ENCODE measurements at regions not wholly inside any gene's neighbourhood (a gene's known extent, or its start where the extent isn't known, plus 50 kb on each side); places are given as distances from the start of the nearest gene placed in this dataset.

- Histone ChIP-seq H3K4me2 (no peak overlapping the region), H3K4me1 (no peaks in the 10 kb centered on the region), H3K9me3 (no peaks in the 10 kb centered on the region), H3K27ac (no peak overlapping the region), H3K4me3 (no peak overlapping the region)
- WGBS (ENCODE audit: missing lambda C conversion rate) = 35% methylated on average over 2 of the region's 2 CpGs
- ChIA-PET POLR2A (no interaction called here), CTCF (no interaction called here)
- no peak for DNase-seq (ENCODE audit: low read depth in 1 of 2, low spot score in 1 of 2)
- TF ChIP-seq TFCP2L1 (CRISPR knock-in tag; IDR thresholded peaks at IDR 0.05) = no peak
- TF ChIP-seq RFX5 (IDR thresholded peaks at IDR 0.05) = no peak
- no peak for TF ChIP-seq RARB (CRISPR knock-in tag; IDR thresholded peaks at IDR 0.05)
- no peak for TF ChIP-seq SMC3 (IDR thresholded peaks at IDR 0.05)
- no peak for TF ChIP-seq CHD2 (IDR thresholded peaks at IDR 0.05; ENCODE audit: low read length, partially characterized antibody)
- TF ChIP-seq, protein P1, sequence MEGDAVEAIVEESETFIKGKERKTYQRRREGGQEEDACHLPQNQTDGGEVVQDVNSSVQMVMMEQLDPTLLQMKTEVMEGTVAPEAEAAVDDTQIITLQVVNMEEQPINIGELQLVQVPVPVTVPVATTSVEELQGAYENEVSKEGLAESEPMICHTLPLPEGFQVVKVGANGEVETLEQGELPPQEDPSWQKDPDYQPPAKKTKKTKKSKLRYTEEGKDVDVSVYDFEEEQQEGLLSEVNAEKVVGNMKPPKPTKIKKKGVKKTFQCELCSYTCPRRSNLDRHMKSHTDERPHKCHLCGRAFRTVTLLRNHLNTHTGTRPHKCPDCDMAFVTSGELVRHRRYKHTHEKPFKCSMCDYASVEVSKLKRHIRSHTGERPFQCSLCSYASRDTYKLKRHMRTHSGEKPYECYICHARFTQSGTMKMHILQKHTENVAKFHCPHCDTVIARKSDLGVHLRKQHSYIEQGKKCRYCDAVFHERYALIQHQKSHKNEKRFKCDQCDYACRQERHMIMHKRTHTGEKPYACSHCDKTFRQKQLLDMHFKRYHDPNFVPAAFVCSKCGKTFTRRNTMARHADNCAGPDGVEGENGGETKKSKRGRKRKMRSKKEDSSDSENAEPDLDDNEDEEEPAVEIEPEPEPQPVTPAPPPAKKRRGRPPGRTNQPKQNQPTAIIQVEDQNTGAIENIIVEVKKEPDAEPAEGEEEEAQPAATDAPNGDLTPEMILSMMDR (IDR thresholded peaks at IDR 0.05) = no peak
- no peak for TF ChIP-seq TP53 (CRISPR knock-in tag; IDR thresholded peaks at IDR 0.05)
- TF ChIP-seq RNF2 (IDR thresholded peaks at IDR 0.05; ENCODE audit: borderline replicate concordance, low read depth) = no peak
- ATAC-seq = no peak
- no peak for FAIRE-seq
Observed at GRCh38 chr2:214648520-214648919, 161.0 kb downstream of the BARD1 start.

- TF ChIP-seq SREBF2 (IDR thresholded peaks at IDR 0.05) (no peak), RAD21 (conservative IDR thresholded peaks at IDR 0.05 in 1 of 2, IDR thresholded peaks at IDR 0.05 in 1 of 2) (no peak), NPAS2 (CRISPR knock-in tag; IDR thresholded peaks at IDR 0.05; ENCODE audit: borderline replicate concordance) (no peak), TFCP2L1 (CRISPR knock-in tag; IDR thresholded peaks at IDR 0.05) (no peak), MAZ (IDR thresholded peaks at IDR 0.05; ENCODE audit: borderline replicate concordance, low read depth, low read length) (no peak), KDM5A (IDR thresholded peaks at IDR 0.05) (no peak), HOXA7 (CRISPR knock-in tag; IDR thresholded peaks at IDR 0.05) (no peak), HEYL (CRISPR knock-in tag; IDR thresholded peaks at IDR 0.05) (no peak), CBX8 (IDR thresholded peaks at IDR 0.05) (no peak), JUNB (IDR thresholded peaks at IDR 0.05) (no peak), EHF (CRISPR knock-in tag; IDR thresholded peaks at IDR 0.05) (no peak), FOSB (CRISPR knock-in tag; IDR thresholded peaks at IDR 0.05) (no peak), MAFK (IDR thresholded peaks at IDR 0.05; ENCODE audit: partially characterized antibody) (no peak), EHMT2 (IDR thresholded peaks at IDR 0.05; ENCODE audit: low read depth) (no peak), HOXB5 (CRISPR knock-in tag; IDR thresholded peaks at IDR 0.05) (no peak), MAX (IDR thresholded peaks at IDR 0.05) (no peak), ZC3H11A (IDR thresholded peaks at IDR 0.05) (no peak)
- Histone ChIP-seq H3K27ac (no peak overlapping the region), H3K4me2 (no peak overlapping the region), H3K4me1 (no peaks in the 10 kb centered on the region), H3K4me3 (no peak overlapping the region), H3K9me3 (no peaks in the 10 kb centered on the region)
- no peak for DNase-seq (ENCODE audit: low read depth in 1 of 2, low spot score in 1 of 2)
- ChIA-PET CTCF (no interaction called here), POLR2A (no interaction called here)
- no peak for FAIRE-seq
- 6% methylated on average over 2 of the region's 2 CpGs for WGBS (ENCODE audit: missing lambda C conversion rate)
- no peak for ATAC-seq
Observed at GRCh38 chr2:214631406-214631805, 178.1 kb downstream of the BARD1 start.

DNA sequence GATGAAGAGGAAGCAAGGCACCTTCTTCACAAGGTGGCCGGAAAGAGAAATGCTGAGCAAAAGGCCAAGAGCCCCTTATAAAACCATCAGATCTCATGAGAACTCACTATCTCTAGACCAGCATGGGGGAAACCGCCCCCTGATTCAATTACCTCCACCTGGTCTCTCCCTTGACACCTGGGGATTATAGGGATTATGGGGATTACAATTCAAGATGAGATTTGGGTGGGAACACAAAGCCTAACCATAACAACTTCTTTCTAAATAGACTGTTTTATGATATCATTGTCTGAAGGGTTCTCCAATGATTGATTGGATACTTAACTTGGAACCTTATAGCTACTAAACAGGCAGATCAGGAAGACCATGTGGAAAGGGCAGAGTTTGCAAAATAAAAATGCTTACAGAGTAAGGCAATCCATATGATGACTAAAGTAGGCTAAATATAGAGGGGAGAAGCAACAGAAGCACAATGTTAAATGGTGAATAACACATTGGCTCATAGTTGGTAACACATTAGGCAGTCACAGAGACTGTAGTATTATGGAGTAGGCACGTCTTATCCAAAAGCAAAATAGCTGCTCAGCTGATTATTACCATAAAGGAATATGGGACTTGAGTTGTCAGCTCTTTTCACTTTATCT lies 179.0 kb downstream of the BARD1 start:
- Histone ChIP-seq H3K4me3 (no peak overlapping the region), H3K27ac (no peak overlapping the region), H3K4me1 (no peaks in the 10 kb centered on the region), H3K9me3 (no peaks in the 10 kb centered on the region), H3K4me2 (no peak overlapping the region)
- WGBS (ENCODE audit: missing lambda C conversion rate) = 38% methylated on average over 3 of the region's 3 CpGs
- ATAC-seq (no peak), FAIRE-seq (no peak), DNase-seq (ENCODE audit: low read depth in 1 of 2, low spot score in 1 of 2) (no peak)
- POLR2A ChIA-PET = no interaction called here
- CTCF ChIA-PET = interaction anchor here (0.9 to 1.3 kb wide), 2 partner anchors 11 to 15 kb away, joined by 3 read pairs; no protein-coding TSS in a partner anchor
- no peak for TF ChIP-seq E2F6 (IDR thresholded peaks at IDR 0.05; ENCODE audit: borderline replicate concordance, low read depth)
- TF ChIP-seq RAD21 (conservative IDR thresholded peaks at IDR 0.05 in 1 of 2, IDR thresholded peaks at IDR 0.05 in 1 of 2) = no peak

Data from A549 (cell line).